NCI-H345 (cell line): ENCODE measurements at regions not wholly inside any gene's neighbourhood (a gene's known extent, or its start where the extent isn't known, plus 50 kb on each side); places are given as distances from the start of the nearest gene placed in this dataset.
"Not testable (repeated sequence)": the region's sequence is repeated elsewhere in the genome, so short reads cannot be mapped to it uniquely, and the experiment has no call there.

Experiments
- DNase-seq: peaks from one replicate; lab custom pipeline; 2025; lab: John Stamatoyannopoulos, UW

- DNase-seq, result not testable (repeated sequence)
Observed at GRCh38 chr1:206408371-206409288, 61.6 kb upstream of the IKBKE start.

GRCh38 chr1:206411321-206411720 lies 59.0 kb upstream of the IKBKE start:
- no peak for DNase-seq

DNA sequence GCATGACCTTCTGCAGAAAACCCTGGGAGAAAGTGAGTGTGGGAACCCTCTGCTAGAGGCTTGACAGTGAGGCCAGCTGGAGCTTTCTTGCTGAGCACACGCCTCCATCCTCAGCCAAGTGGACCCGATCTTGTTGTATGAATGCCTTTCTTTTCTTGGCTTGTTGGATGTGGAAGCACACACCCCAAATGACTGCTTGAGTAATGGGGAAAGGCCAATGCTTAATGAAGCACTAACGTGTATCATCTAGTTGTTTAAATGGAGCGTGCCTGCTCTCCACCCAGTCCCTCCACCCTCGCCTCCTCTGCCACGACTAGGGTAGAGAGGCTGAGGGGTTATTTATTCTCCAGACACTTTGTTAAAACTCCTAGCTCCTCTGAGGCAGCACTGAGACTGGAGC lies 54.3 kb upstream of the IKBKE start:
- peak; percentile 54 for DNase-seq

DNA sequence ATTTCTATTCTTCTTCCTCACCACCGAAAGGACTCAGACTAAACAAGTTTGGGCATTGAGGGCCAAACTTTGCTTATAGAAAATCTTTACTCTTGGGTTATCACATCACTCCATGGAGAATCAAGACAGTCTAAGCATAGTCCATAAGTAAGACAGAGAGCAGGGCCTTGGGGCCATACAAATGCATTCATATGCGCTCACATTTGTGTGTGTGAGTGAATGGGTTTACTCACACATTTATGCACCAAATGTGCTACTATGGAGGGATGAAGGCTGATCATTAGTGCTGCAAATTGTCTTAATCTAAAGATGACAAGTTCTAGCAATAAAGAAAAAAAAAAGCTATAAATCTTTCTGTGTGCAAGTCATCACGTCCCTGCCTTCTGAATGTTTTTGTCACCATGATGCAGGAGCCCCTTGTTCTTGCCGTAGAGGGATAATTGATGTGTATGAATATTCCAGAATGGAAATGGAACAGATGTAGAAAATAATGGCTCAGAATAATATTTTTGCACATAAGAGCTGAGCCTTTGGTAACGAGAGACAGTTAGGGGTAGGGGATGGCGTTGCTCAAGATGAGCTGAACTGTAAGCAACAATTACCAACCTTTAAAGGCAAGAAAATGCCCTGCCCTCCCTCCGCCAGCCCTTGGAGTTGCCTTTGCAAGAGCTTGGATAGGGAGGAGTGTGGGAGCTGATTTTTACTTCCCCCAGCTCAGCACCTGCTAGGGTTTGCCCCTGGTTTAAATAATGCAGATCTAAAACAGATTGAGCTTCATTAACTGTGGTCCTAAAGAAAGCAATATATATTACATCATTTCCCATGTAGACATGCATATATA lies 52.3 kb upstream of the IKBKE start:
- DNase-seq, result no peak

DNA sequence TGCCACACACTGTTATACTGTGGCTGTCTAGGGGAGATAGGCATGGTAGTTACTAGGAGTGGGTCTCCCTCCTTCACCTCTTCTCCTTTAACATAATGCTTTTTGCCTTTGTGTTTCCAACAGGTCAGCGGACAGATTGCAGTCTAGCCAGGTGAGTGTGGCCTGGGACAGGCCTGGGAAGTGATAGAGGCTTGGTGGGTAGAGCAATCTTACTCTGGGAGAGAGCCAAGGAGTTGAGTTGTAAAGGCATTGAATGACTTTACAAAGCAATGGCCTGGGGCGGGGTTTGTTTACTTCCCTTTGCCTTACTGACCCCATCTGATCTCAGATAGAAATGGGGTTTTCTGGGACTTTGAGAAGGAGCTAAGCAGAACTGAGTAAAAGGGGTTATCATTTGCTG lies 51.0 kb upstream of the IKBKE start:
- DNase-seq, result no peak

DNA sequence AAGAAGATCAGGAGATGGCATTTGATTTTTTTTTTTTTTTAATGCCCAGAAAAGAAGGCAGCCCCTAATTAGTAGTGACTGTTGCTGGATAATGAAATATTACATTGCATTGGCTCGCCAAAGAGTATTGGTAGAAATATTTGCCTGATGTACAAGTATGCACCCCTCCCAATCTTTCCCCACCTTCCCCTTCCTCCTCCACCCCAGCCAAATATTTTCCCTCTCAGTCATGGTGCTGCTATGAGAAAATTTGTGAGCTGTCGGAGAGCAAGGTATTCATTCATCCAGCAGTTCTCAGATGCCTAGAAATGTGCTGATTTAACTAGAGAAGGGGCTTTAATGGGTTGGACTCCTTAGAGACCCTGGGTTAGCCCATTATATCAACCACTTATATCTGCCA lies 50.5 kb upstream of the IKBKE start:
- no peak for DNase-seq

- no peak for DNase-seq
Observed at GRCh38 chr1:206420471-206420870, 49.8 kb upstream of the IKBKE start.
